ENCODE measurements at regions not wholly inside any gene's neighbourhood (a gene's known extent, or its start where the extent isn't known, plus 50 kb on each side); places are given as distances from the start of the nearest gene placed in this dataset.

DNA sequence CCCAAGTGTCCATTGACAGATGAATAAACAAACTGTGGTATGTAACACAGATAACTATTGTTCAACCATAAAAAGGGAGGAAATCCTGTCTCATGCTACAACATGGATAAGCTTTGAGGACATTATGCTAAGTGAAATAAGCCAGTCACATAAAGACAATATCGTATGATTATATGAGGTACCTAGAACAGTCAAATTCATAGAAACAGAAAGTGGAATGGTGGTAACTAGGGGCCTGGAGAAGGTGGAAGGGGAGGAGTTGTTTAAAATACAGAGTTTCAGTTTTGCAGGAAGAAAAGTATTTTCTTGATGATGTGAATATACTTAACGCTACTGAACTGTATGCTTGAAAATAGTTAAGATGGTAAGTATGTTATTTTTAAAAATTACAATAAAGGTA lies 304.6 kb upstream of the CXCR4 start:
- no peak for TF ChIP-seq GATA2 (IDR thresholded peaks at IDR 0.05; ENCODE audit: low read depth, low read length)

GRCh38 chr2:136420346-136420745 lies 302.4 kb upstream of the CXCR4 start:
- TF ChIP-seq GATA3 (IDR thresholded peaks at IDR 0.05; ENCODE audit: low read depth, low read length) (no peak), GATA2 (IDR thresholded peaks at IDR 0.05; ENCODE audit: low read depth, low read length) (no peak)

DNA sequence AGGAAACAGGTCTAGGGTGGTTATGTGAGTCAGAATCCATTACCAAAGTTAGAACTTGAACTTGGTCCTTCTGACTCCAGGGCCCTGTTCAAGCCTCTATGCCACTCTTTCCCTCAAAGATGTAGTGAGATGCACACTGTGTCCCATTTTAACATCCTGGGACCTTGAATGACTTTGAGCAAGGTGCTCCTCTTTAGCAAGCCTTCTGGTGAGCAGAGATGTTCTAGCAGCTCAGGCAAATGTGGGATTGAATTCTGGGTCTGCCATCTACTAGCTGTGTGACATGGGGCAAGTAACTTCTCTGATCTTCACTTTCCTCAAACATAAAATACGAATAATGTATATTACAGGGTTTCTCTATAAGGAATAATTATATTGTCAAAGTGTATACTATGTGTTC lies 294.0 kb upstream of the CXCR4 start:
- no peak for TF ChIP-seq GATA2 (IDR thresholded peaks at IDR 0.05; ENCODE audit: low read depth, low read length)
- TF ChIP-seq GATA3 (IDR thresholded peaks at IDR 0.05; ENCODE audit: low read depth, low read length): no peak

DNA sequence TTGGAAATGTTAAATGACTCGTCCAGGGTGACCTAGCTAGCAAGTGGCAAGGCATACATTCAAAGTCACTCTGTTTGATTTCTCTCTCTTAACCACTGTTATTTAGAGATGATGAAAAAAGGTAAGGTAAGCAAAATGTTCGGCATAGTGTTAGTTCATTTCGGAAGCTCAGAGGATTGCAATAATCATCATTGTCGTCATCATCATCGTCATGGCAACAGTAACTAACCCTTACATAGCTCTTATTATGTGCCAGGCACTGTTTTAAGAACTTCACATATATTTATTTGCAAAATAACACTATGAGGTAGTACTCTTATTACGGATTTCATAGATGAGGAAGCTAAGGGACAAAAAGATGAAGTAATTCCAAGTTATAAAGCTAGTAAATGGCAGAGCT lies 292.7 kb upstream of the CXCR4 start:
- TF ChIP-seq GATA2 (IDR thresholded peaks at IDR 0.05; ENCODE audit: low read depth, low read length) (no peak), GATA3 (IDR thresholded peaks at IDR 0.05; ENCODE audit: low read depth, low read length) (no peak)

DNA sequence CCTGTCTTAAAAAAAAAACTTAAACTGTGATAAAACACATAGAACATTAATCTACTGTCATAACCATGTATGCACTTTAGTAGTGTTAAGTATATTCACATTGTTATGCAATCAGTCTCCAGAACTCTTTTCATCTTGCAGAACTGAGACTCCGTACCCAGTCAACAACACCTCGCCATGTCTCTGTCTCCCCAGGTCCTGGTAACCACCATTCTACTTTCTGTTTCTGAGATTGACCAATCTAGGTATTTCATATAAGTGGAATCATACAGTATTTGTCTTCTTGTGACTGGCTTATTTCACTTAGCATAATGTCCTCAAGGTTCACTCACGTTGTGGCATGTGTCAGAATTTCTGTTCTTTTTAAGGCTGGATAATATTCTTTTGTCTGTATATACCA lies 290.8 kb upstream of the CXCR4 start:
- TF ChIP-seq GATA2 (IDR thresholded peaks at IDR 0.05; ENCODE audit: low read depth, low read length) (no peak), GATA3 (IDR thresholded peaks at IDR 0.05; ENCODE audit: low read depth, low read length) (no peak)

- TF ChIP-seq GATA3 (IDR thresholded peaks at IDR 0.05; ENCODE audit: low read depth, low read length) (no peak), GATA2 (IDR thresholded peaks at IDR 0.05; ENCODE audit: low read depth, low read length) (no peak)
Observed at GRCh38 chr2:136407952-136408318, 290.0 kb upstream of the CXCR4 start.

GRCh38 chr2:136407117-136407951 lies 289.4 kb upstream of the CXCR4 start:
- TF ChIP-seq GATA3 (IDR thresholded peaks at IDR 0.05; ENCODE audit: low read depth, low read length) (no peak), GATA2 (IDR thresholded peaks at IDR 0.05; ENCODE audit: low read depth, low read length) (no peak)

GRCh38 chr2:136404925-136405324 lies 287.0 kb upstream of the CXCR4 start:
- TF ChIP-seq GATA3 (IDR thresholded peaks at IDR 0.05; ENCODE audit: low read depth, low read length): no peak
- TF ChIP-seq GATA2 (IDR thresholded peaks at IDR 0.05; ENCODE audit: low read depth, low read length): no peak

GRCh38 chr2:136404176-136404575 lies 286.2 kb upstream of the CXCR4 start:
- no peak for TF ChIP-seq GATA3 (IDR thresholded peaks at IDR 0.05; ENCODE audit: low read depth, low read length)
- no peak for TF ChIP-seq GATA2 (IDR thresholded peaks at IDR 0.05; ENCODE audit: low read depth, low read length)

- TF ChIP-seq GATA2 (IDR thresholded peaks at IDR 0.05; ENCODE audit: low read depth, low read length) (no peak), GATA3 (IDR thresholded peaks at IDR 0.05; ENCODE audit: low read depth, low read length) (no peak)
Observed at GRCh38 chr2:136402281-136402680, 284.3 kb upstream of the CXCR4 start.

- no peak for TF ChIP-seq GATA2 (IDR thresholded peaks at IDR 0.05; ENCODE audit: low read depth, low read length)
- no peak for TF ChIP-seq GATA3 (IDR thresholded peaks at IDR 0.05; ENCODE audit: low read depth, low read length)
Observed at GRCh38 chr2:136399667-136400289, 281.8 kb upstream of the CXCR4 start.

GRCh38 chr2:136395582-136395981 lies 277.6 kb upstream of the CXCR4 start:
- no peak for TF ChIP-seq GATA2 (IDR thresholded peaks at IDR 0.05; ENCODE audit: low read depth, low read length)
- TF ChIP-seq GATA3 (IDR thresholded peaks at IDR 0.05; ENCODE audit: low read depth, low read length): no peak

GRCh38 chr2:136394136-136395060 lies 276.4 kb upstream of the CXCR4 start:
- TF ChIP-seq GATA2 (IDR thresholded peaks at IDR 0.05; ENCODE audit: low read depth, low read length) (no peak), GATA3 (IDR thresholded peaks at IDR 0.05; ENCODE audit: low read depth, low read length) (no peak)

- TF ChIP-seq GATA2 (IDR thresholded peaks at IDR 0.05; ENCODE audit: low read depth, low read length): no peak
- TF ChIP-seq GATA3 (IDR thresholded peaks at IDR 0.05; ENCODE audit: low read depth, low read length): no peak
Observed at GRCh38 chr2:136393514-136393913, 275.6 kb upstream of the CXCR4 start.

Data from SH-SY5Y (cell line).